Middle frontal gyrus (tissue), 1 donor: ENCODE measurements at regions not wholly inside any gene's neighbourhood (a gene's known extent, or its start where the extent isn't known, plus 50 kb on each side); places are given as distances from the start of the nearest gene placed in this dataset.
"Not testable (repeated sequence)": the region's sequence is repeated elsewhere in the genome, so short reads cannot be mapped to it uniquely, and the experiment has no call there.

ENCODE experiments used
- DNase-seq: peaks from one replicate; pipeline ENCODE4 v3.0.0-alpha.2; 2015; ENCODE audit warnings: low spot score; ENCODE audit errors: extremely low spot score

DNA sequence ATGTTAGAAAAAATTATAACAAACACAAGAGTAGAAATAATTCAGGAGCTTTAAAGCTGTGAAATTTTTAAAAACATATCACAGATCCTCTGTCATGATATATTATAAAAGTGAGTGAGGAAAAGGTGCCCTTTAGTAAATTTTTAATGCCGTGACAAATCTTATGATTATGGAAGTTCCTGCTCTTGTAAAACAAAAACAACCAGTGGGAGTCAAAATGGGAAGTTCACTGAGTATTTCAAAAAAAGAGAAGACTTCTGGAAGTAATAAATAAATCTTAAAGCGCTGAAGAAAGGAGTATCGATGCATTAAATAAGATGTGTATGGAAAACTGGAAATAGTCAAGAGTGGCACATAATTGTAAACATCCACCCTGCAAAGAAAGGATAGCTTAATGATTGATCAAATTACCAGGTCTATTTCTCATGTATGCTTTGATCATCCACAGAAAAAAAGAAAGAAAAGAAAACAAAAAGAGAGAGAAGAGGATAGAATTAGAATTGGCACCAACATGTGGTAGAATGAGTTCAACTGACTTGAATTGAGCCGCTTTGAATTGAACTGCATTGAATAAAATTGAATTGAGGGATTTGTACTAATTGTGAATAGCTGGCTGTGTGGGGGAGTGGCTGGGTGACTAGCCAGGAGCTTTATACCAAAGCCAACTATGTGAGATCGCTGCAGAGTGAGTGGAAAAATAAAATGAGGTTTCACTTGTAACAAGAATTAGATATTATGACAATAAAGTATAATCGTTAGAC, 647.6 kb upstream of the SPRY2 start:
- no peak for DNase-seq

DNA sequence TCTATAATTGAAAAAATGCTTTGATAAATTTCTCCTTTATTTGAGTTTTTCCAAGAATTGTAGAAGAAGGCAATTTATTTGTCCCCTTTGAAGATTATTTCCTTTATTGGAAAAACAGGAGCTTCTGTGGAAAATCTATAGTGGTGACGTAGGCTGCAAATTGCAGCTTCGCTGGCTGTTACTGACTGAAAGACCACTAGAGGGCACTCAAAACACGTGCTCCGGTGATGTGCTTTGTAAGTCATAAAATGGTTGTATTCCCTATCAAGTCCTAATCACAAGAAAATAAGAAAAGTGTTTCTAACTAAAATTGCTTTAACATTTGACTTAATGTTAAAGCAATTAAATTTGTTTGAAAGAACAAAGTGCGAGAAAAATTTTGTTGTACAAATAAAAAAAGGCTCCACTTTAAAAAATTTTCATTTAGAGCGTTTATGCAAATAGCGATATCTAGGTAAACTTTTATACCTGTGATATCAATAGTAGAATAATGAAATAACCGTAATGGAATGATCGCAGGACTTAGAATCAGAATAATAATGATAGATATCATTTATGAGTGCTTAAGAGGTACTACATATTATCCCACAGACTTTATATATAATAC, 638.2 kb upstream of the SPRY2 start:
- no peak for DNase-seq

GRCh38 chr13:80977168-80977567, 636.2 kb upstream of the SPRY2 start:
- no peak for DNase-seq

DNA sequence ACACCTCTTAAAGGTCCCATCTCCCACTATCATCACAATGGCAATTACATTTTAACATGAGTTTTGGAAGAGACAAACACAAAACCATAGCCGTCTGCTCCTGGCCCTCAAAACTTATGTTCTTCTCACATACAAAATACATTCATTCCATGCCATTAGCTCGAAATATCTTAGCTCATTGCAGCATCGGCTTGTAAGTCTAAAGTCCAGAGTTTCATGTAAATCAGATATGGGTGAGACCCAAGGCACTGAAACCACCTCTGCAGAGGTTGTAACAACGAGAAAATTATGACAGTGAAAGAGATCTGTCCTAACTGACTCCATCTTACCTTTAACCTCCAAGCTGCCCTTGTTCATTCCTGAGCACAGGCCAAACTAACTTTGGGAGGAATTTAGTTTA, 635.0 kb upstream of the SPRY2 start:
- no peak for DNase-seq

- DNase-seq: no peak
These were observed 632.8 kb upstream of the SPRY2 start for GRCh38 chr13:80973721-80974120.

GRCh38 chr13:80972857-80973478, 632.0 kb upstream of the SPRY2 start:
- DNase-seq: no peak

GRCh38 chr13:80965097-80965496, 624.2 kb upstream of the SPRY2 start:
- no peak for DNase-seq

DNA sequence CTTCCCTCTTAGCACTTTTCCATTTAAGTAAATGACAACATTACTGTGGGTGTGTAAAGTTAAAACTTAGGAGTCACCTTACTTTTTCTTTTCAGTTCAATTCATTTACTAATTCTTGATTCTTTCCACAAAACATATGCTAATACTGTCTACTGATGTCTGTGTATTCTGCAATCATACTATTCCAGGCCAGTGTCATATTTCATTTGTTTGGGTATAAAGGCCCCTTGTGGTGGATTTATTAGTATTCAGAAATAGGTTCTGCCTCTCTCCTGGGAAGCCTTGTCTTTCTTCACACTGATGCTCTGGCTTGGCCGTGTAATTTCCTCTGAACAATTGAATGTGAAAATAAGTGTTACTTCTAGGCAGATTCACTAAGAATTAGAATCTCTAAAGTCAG, 621.9 kb upstream of the SPRY2 start:
- no peak for DNase-seq

DNA sequence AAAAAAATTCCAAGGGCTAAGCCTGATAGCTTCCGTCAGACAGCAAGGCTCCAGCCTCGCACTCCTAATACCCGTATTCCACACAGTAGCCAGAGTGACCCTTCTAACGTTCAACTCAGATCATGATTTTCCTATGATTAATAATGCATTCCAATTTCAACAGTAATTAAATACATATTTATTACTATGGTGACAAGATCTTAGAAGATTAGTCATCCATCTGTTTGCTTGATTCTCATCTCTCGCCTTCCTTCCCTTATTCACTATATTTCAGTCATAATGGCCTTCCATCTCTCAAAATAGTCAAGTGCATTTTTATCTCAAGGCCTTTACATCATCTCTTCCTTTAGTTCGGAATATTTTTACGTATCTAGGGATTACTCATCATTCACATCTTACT, 621.2 kb upstream of the SPRY2 start:
- no peak for DNase-seq

DNA sequence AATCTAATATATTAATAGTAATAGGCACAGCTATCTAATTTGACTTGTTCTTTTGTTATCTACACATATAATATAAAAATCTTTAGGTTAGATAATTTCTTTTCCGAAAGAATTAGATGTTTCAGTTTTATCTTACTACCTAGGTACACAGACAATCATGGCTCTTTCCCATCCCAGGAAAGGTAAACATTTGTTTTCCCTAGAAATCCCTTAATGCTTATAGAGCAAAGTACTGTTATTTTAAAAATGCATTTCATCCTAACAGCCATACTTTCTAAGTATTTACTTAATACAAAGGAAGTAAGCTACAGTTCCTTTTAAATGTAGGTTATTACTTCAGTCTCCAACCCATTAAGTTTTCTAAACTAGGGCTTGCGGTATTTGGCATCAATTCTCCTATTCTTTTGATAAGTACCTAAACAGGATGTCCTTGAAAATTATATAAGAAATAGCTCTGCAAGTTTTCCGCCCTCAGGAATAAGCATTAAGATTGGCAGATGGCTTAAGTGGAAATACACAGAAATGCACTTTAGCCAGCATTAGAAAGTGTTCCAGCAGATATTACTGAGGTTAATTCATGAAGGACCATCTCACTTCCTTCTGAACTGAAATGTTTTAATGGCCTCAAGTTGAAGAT, 616.2 kb upstream of the SPRY2 start:
- no peak for DNase-seq

DNA sequence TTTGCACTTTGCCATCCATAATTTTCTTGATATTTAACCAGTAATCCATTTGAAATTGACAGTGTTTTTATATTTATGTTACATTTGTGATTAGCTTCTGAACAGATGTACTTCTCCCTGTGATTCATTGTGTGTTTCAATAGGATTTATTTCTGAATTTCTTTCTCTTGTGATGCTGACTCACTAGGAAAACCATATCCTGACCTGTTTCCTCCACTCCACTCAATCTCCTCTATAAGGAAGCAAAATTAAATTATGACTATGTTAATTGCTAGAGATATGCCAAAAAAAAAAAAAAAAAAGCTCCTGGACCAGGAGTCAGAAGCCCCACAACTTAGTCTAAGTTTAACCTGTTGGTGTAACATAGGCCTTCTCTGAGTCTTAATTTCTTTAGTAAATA, 614.6 kb upstream of the SPRY2 start:
- no peak for DNase-seq

GRCh38 chr13:80952158-80952557, 611.2 kb upstream of the SPRY2 start:
- DNase-seq: no peak

- DNase-seq: no peak
These were observed 605.3 kb upstream of the SPRY2 start for GRCh38 chr13:80946008-80946802.

- no peak for DNase-seq
These were observed 604.4 kb upstream of the SPRY2 start for GRCh38 chr13:80945328-80945727.

DNA sequence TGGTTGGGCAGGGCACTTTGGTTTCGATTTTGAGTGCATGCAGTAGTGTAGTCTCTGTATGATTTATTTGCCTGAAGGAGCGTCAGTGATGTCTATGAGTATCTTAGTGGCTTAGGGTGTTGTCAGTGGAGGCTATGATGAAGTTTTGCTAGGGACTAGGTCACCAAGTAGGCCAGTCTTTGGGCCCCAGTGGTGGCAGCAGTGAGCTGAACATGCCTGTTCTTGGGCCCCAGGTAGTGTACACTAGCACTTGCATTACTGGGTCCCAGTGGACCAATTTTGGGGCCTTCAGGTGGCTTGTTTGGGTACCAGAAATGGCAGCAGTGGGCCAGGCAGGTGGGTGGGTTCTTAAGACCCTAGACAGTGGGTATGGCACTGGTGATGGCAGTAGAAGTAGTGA, 598.7 kb upstream of the SPRY2 start:
- no peak for DNase-seq

DNA sequence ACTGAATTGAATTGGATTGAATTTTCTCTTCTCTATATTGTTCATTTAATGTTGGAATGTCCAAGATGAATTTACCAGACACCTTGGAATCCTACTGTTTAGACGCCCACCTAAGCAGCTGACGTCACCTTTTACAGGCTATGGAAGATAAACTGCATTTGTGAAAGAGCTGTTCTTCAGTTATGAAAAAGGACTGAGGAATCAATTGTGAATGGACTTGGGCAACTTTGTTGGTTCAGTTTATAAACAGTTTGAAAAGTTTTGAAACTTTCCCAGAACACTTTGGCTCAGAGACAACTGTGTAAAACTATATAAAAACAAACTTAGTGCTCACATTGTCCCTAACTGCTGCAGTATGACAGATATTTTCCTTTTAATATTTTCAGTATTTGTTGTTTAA, 590.8 kb upstream of the SPRY2 start:
- no peak for DNase-seq

DNA sequence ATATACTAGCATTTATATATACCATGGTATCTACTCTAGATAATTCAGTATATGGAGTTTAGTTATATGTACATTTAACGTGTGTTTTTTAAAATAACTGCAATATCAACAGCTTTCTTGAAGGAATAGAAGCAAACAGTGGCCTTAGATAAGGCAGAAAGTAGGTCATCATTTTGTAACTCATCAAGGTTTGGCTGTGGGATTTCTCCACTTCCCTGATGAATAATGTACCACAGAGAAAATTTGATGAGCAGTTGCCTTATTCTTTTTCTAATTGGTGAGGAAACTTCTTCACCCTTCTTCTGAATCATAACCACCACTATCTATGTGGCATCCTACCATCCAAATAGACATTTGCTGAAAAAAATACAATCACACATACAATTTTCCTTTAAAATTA, 590.2 kb upstream of the SPRY2 start:
- DNase-seq: no peak

DNA sequence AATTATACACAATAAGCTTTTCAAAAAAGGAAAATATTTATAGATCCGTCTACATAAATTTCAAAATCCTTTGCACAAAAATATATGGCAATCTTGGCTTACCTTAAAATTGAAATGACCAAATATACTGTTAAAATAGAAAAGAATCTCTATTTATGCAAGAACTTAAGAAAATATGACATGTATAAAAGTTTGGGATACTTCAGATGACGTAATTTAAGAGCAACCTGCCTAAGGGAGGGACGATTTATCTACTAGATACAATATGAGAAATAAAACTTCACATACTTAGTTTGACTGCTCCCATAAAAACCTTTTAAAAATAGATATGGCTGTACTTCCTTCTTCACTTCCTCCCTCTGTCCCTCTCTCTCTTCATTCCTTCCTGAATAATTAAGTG, 587.3 kb upstream of the SPRY2 start:
- no peak for DNase-seq

GRCh38 chr13:80926024-80926423, 585.1 kb upstream of the SPRY2 start:
- DNase-seq: not testable (repeated sequence)

DNA sequence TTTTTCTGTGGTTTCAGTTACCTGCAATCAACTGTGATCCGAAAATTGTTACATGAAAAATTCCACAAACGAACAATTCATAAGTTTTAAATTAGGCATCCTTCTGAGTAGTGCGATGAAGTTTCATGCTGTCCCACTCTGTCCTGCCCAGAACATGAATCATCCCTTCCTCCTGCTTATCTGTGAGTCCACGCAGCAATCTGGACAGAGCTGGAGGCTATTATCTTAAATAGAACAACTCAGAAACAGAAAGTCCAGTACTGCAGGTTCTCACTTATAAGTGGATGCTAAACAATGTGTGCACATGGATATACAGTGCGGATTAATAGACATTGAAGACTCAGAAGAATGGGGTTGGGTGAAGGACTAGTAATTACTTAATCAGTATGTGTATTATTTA, 583.7 kb upstream of the SPRY2 start:
- DNase-seq: no peak

GRCh38 chr13:80923907-80924306, 583.0 kb upstream of the SPRY2 start:
- no peak for DNase-seq

GRCh38 chr13:80921971-80922370, 581.0 kb upstream of the SPRY2 start:
- no peak for DNase-seq
